Mesodermal cell (in vitro differentiated cells): ENCODE measurements at regions not wholly inside any gene's neighbourhood (a gene's known extent, or its start where the extent isn't known, plus 50 kb on each side); places are given as distances from the start of the nearest gene placed in this dataset.
"Not testable (repeated sequence)": the region's sequence is repeated elsewhere in the genome, so short reads cannot be mapped to it uniquely, and the experiment has no call there.

Experiments used
- H3K27ac ChIP-seq: 2 replicates; pipeline ENCODE4 v1.7.0; 2013; ENCODE audit warnings: mild to moderate bottlenecking, low read depth, low read length, moderate library complexity; ENCODE audit not compliant: severe bottlenecking
- H3K36me3 ChIP-seq: 2 replicates; pipeline ENCODE4 v1.7.1; 2013; ENCODE audit warnings: mild to moderate bottlenecking, low read length, moderate library complexity; ENCODE audit not compliant: control insufficient read depth, insufficient read depth
- H3K4me1 ChIP-seq: one replicate; pipeline ENCODE4 v1.7.1; 2013; ENCODE audit warnings: mild to moderate bottlenecking, low read length; ENCODE audit not compliant: insufficient read depth, control insufficient read depth, poor library complexity, severe bottlenecking
- H3K4me3 ChIP-seq: 2 replicates; pipeline ENCODE4 v1.7.0; 2013; ENCODE audit warnings: low read length, control low read depth, mild to moderate bottlenecking; ENCODE audit not compliant: insufficient read depth, poor library complexity, severe bottlenecking; ENCODE audit errors: extremely low read depth
- H3K9me3 ChIP-seq: 2 replicates; pipeline ENCODE4 v1.7.1; 2013; ENCODE audit warnings: mild to moderate bottlenecking, low read length, moderate library complexity; ENCODE audit not compliant: control insufficient read depth
- WGBS, 2 experiments: methylation state at CpG; one replicate each; pipeline ENCODE4 v1.1.5; 2013; ENCODE audit warnings: missing lambda C conversion rate in 2 of 2; ENCODE audit not compliant: insufficient coverage in 2 of 2; 5-methylcytosine and 5-hydroxymethylcytosine counted together

DNA sequence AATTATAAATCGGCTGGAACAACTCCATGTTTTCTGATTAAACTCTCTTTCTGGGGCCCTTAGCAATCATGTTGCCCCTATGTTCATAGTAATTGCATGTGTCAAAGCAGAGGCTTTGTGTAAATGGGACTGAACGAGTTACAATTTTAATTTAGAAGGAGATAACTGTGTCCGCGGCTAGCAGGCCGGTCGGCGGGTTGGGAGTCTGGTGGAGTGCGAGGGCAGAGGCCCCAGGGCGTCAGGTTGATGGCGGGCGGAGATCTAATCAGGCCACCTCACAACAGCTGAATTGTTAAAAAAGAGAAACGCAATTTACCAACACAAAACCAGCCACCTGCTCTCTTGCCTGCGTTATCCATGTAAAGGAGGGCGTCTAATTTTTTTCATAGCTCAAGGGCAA lies 134.9 kb upstream of the LPCAT1 start:
- Histone ChIP-seq H3K4me1 (no peaks in the 10 kb centered on the region), H3K36me3 (no peaks in the 10 kb centered on the region), H3K27ac (no peak overlapping the region), H3K4me3 (no peak overlapping the region), H3K9me3 (no peaks in the 10 kb centered on the region)
- WGBS, 2 experiments = 78 to 91% methylated on average over 9 to 13 of the region's 14 CpGs

GRCh38 chr5:1657161-1657741 lies 133.5 kb upstream of the LPCAT1 start:
- Histone ChIP-seq H3K4me3 (no peak overlapping the region), H3K9me3 (no peaks in the 10 kb centered on the region), H3K36me3 (no peaks in the 10 kb centered on the region), H3K27ac (no peak overlapping the region), H3K4me1 (no peaks in the 10 kb centered on the region)
- 93 to 97% methylated on average over 12 to 16 of the region's 16 CpGs for WGBS, 2 experiments

DNA sequence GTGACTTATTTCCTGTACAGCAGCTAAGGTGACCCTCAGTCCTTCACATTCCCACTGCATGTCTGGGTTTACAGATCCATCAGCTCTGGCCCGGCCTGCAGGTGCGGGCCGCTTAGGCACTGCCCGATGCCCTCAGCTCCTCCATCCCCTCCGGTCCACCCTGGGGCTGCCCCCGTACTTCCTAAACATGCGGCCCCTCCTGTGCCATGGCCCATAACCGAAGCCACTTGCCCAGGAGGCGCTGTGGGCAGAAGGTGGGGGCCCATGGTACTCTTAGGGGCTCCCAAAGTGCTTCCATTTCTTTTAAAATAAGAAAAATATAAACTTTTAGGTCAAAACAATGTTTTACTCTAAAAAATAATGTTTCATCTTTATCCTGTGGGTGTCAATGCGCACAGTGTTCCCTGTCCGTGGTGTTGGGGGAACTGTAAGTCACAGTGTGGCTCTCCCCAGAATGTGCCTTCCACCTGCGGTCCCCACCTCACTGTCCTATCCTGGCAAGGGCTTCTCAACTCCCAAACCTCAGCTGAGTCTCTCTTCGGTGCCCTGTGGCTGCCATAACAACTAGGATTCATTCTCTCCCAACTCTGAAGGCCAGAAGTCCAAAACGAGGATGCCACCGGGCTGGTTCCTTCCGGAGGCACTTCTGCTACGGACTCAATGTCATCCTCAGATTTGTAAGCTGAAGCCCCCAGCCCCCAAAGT lies 132.7 kb upstream of the LPCAT1 start:
- WGBS, 2 experiments = 91 to 94% methylated on average over 12 of the region's 17 CpGs
- Histone ChIP-seq H3K9me3 (no peaks in the 10 kb centered on the region), H3K27ac (no peak overlapping the region), H3K4me3 (no peak overlapping the region), H3K4me1 (no peaks in the 10 kb centered on the region), H3K36me3 (no peaks in the 10 kb centered on the region)

DNA sequence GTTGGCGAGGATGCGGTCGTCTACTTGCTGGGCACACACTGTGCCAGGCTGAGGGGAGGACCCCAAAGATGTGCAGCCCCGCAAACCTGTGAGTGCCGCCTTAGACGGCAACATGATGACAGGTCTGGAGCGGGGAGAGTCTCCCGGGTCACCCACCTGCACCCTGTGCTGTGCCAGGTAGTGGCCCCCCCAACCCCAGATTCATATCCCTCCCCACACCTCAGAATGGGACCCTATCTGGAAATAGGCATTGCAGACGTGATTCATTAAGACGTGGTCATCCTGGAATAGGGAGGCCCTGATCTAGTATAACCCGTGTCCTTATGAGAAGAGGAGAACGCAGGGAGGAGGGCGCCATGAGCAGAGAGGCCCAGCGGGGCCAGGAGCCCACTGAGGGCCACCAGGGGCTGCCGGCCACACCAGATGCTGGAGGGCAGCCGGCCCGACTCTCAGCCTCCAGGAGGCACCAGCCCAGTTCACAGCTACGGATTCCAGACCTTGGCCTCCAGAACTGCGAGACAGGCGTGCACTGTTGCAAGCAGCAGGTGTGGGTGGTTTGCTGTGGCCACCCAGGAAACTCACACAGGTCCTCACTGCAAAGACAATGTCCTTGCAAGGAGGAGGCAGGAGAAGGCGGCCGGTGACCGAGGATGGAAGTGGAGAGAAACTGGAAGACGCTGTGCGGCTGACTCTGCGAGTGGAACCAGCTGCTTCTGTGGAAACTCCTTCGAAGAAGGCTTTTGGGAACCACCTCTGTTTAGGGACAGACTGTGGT lies 131.9 kb upstream of the LPCAT1 start:
- Histone ChIP-seq H3K4me3 (no peak overlapping the region), H3K36me3 (no peaks in the 10 kb centered on the region), H3K27ac (no peak overlapping the region), H3K4me1 (no peaks in the 10 kb centered on the region), H3K9me3 (no peaks in the 10 kb centered on the region)
- WGBS, 2 experiments = 93 to 94% methylated on average over 26 of the region's 27 CpGs

DNA sequence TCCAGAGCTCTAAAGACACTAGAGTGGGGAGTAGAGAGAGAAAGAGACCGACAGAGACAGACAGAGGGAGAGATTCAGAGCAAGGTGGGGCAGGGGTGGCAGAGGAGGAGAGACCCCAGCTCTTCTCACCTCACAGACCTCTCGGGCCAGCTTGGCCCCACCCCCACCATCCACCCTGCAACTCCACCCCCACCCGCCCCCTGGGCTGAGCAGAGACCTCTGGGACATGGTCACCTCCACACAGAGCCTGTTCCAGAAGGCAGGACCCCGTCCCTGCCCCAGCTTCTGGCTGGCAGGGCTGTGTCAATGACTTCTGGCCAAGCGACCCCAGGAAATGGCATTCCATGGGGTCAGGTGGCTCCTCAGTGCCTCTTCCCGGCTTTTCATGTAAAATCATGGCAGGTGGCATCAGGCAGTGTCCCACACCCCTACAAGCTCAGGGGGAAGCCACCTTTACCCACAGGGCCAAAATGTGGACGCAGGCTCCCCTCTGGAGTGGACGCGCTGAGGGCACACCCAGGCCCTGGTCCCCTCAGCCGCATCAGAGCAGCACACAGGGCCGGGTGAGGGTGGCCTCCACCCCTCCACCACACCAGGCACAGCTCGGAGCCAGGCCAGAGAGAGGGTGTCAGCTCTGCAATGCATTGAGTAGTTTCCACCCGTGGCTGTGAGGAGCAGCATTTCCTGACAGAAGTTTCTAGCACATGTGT lies 131.2 kb upstream of the LPCAT1 start:
- Histone ChIP-seq H3K4me1 (no peaks in the 10 kb centered on the region), H3K27ac (no peak overlapping the region), H3K9me3 (no peaks in the 10 kb centered on the region), H3K36me3 (no peaks in the 10 kb centered on the region), H3K4me3 (no peak overlapping the region)
- WGBS, 2 experiments = 83 to 93% methylated on average over 7 to 9 of the region's 13 CpGs

GRCh38 chr5:1653698-1654651 lies 130.2 kb upstream of the LPCAT1 start:
- H3K4me3 ChIP-seq, H3K27ac ChIP-seq, H3K4me1 ChIP-seq, H3K36me3 ChIP-seq, H3K9me3 ChIP-seq: not testable (repeated sequence)
- WGBS, 2 experiments = 8 to 16% methylated on average over 15 to 22 of the region's 60 CpGs

- 57 to 64% methylated on average over 16 to 23 of the region's 35 CpGs for WGBS, 2 experiments
- no peaks in the 10 kb centered on the region for H3K4me1 ChIP-seq
- H3K36me3 ChIP-seq = no peaks in the 10 kb centered on the region
- H3K9me3 ChIP-seq = no peaks in the 10 kb centered on the region
- H3K27ac ChIP-seq = no peak overlapping the region
- H3K4me3 ChIP-seq = no peak overlapping the region
These were observed 129.3 kb upstream of the LPCAT1 start for GRCh38 chr5:1652873-1653697.

GRCh38 chr5:1651971-1652872 lies 128.5 kb upstream of the LPCAT1 start:
- no peaks in the 10 kb centered on the region for H3K36me3 ChIP-seq
- H3K4me1 ChIP-seq = no peaks in the 10 kb centered on the region
- no peak overlapping the region for H3K27ac ChIP-seq
- H3K9me3 ChIP-seq = no peaks in the 10 kb centered on the region
- H3K4me3 ChIP-seq = no peak overlapping the region
- WGBS, 2 experiments = 67% methylated on average over 11 to 12 of the region's 13 CpGs

DNA sequence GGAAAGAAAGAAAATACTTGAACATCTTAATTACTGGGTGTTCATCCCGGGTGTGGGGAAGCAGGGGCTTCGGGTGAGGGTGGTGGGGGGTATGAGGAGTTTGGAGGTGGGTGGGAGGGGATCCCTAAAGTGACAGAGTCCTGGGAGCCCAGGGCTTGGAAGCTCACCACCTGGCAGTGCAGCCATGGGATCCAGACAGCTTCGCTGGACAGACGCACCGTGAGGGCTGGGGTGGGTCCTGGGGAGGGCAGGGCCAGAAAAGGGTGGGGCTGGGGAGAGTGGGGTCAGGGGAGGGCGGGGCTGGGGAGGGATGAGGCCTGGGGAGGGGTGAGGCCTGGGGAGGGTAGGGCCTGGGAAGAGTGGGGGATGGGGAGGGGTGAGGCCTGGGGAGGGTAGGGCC lies 127.5 kb upstream of the LPCAT1 start:
- WGBS, 2 experiments = 40 to 83% methylated on average over 1 to 2 of the region's 6 CpGs
- Histone ChIP-seq H3K36me3 (no peaks in the 10 kb centered on the region), H3K4me1 (no peaks in the 10 kb centered on the region), H3K9me3 (no peaks in the 10 kb centered on the region), H3K27ac (no peak overlapping the region), H3K4me3 (no peak overlapping the region)
